ENCODE measurements at regions not wholly inside any gene's neighbourhood (a gene's known extent, or its start where the extent isn't known, plus 50 kb on each side); places are given as distances from the start of the nearest gene placed in this dataset.
A peak's percentile ranks its signal among the peaks of the same experiment; 100 is the strongest.

DNA sequence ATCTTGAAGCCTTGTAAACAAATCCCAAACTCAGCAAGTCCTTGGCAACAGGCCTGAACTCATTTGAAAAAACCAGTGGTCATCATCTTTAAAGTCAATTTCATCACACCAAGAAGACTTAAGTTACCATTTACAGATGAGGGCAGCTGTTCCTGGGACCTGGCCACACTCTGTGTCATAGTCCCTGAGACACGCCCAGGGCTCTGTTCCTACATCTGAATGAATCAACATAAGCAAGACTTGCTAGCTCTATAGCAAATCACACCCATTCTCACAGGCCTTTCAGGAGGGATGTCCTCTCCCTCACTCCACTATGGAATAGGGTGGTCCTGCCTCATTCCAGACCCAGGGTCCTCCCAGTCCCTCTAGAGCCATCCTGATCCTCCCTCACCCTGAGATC lies 142.8 kb downstream of the NSG2 start:
- no peak for TF ChIP-seq EZH2 (IDR thresholded peaks at IDR 0.05)
- 0 out of 2 replicates have a peak, but pooled peaks have one; percentile 16 for TF ChIP-seq POLR2AphosphoS5 (IDR thresholded peaks at IDR 0.05; ENCODE audit: borderline replicate concordance, low read depth, low read length)
